GM18507 (cell line): ENCODE measurements at regions not wholly inside any gene's neighbourhood (a gene's known extent, or its start where the extent isn't known, plus 50 kb on each side); places are given as distances from the start of the nearest gene placed in this dataset.
A peak's percentile ranks its signal among the peaks of the same experiment; 100 is the strongest.

Experiments
- DNase-seq: peaks from one replicate; pipeline ENCODE4 v3.0.0; 2011; ENCODE audit warnings: low read depth; ENCODE audit not compliant: insufficient read length; ENCODE audit errors: extremely low spot score
- FAIRE-seq: peaks from 2 replicates; lab custom pipeline; 2011; peaks lifted over from hg19 to GRCh38; lab: Jason Lieb, UNC

DNA sequence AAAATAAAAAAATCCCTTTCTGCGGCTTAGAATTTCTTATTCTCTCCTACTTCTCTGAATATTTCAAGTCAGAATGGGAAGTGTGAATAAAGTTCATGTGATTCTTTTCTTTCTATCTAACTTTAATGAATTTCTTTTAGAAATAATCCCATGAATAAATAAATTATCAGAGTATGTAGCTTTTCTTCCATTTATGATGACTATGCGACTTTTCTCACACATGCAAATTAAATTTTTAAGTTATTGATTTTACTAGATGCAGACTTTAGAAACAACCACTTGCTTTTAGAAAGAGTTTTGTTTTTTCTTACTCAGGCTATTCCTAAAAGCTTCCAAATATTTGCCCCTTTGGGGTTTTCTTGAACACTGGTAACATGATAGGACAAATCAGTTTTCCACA lies 477.7 kb upstream of the AGTR1 start:
- no peak for DNase-seq
- FAIRE-seq: no peak

DNA sequence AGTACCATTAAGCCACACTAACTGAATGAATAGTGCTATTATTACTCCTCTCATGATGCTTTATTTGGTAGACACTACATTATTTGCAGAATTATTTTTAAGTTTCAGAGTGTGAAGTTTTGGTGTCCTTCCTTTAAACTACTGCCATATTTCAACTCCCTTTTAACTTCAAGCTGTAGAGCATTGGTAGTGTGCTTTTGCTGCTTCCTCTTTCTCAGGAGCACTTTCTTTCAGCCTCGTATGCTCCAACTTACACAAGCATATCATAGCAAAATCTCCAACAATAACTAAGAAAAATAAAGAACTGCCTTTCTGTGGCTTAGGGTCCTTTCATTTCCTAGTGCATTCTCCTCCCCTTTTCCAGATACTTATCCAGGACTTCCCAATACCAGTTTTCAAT lies 476.4 kb upstream of the AGTR1 start:
- DNase-seq: no peak
- no peak for FAIRE-seq

- FAIRE-seq (no peak), DNase-seq (no peak)
Measured at GRCh38 chr3:148223266-148223665, 474.4 kb upstream of the AGTR1 start.

DNA sequence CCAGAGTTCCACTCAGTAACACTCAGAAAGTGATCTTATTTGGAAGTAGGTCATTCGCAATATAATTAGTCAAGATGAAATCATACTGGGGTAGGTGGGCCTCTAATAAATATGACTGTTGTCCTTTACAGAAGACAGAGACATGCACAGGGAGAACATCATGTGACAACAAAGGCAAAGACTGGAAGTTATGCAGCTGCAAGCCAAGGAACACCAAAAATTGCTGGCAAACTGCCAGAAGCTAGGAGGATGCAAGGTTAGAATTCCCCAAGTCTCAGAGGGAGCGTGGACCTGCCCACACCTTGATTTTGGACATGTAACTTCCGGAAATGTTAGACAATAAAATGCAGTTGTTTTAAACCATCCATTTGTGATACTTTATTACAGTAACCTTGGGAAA lies 471.5 kb upstream of the AGTR1 start:
- FAIRE-seq: no peak

GRCh38 chr3:148227534-148227933 lies 470.2 kb upstream of the AGTR1 start:
- FAIRE-seq (no peak), DNase-seq (no peak)

More for the DNA sequence above, 471.5 kb upstream of the AGTR1 start:
- DNase-seq: no peak

GRCh38 chr3:148229107-148229506 lies 468.6 kb upstream of the AGTR1 start:
- DNase-seq (no peak), FAIRE-seq (peak; percentile 21)

DNA sequence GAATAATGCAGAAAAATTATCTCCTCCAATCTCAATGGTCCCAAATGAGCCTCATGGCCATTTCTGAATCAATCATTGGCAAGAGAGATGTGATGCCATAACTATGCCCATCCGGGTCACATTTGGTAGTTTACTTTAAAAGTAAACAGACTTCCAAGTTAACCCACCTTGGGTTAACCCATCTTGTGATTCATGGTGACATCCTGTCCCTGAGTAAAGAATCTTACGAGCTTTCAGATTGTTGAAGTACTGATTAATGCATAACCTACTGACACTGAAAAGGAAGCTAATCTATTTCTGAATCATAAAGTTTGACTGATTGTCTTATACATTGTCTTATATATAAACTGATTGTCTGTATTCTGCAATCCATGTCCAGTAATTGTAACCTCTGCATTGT lies 467.2 kb upstream of the AGTR1 start:
- FAIRE-seq (no peak), DNase-seq (no peak)

- no peak for FAIRE-seq
- DNase-seq: no peak
Measured at GRCh38 chr3:148232389-148232788, 465.3 kb upstream of the AGTR1 start.

DNA sequence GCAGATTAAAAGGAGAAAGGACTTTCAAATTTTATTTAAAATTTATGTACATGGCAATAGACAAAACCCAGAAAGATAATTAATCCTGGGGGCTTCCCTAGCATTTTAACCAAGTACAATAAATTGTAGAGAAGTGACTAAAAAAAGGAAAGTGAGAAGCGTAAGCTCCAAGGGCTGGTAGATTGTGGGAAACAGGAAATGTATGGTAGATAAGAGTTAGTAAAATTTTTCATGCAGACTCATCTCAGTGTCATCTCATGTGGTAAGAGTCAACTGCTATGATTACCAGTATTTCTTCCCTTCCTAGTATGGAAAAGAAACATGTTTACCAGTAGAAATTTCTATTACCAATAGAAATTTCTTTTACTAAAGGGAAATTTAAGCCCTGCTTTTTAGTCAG lies 464.3 kb upstream of the AGTR1 start:
- no peak for FAIRE-seq
- DNase-seq: no peak

- DNase-seq: no peak
- FAIRE-seq: no peak
Measured at GRCh38 chr3:148234536-148234935, 463.2 kb upstream of the AGTR1 start.

GRCh38 chr3:148235566-148235965 lies 462.1 kb upstream of the AGTR1 start:
- FAIRE-seq: no peak
- no peak for DNase-seq

DNA sequence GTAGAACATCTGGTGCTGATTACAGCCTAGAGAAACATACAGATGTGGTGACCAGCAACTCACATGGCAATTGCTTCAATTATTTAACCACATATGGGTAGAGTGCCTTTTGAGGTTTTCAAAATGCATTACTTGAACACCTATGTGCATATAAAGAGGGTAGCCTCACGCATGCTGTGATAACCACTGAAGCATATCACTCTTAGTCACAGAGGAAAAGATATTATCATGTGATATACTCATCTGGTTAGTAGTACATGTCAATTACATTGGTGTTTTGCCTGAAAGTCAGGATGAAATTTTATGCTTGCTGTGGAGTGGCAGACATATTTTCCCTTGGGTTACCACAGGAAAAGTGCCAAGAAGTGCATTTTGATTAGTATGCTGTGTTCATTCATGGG lies 459.3 kb upstream of the AGTR1 start:
- DNase-seq (no peak), FAIRE-seq (no peak)

GRCh38 chr3:148240351-148240750 lies 457.4 kb upstream of the AGTR1 start:
- DNase-seq (no peak), FAIRE-seq (no peak)

GRCh38 chr3:148243609-148244008 lies 454.1 kb upstream of the AGTR1 start:
- no peak for FAIRE-seq
- DNase-seq: no peak

GRCh38 chr3:148246291-148246923 lies 451.3 kb upstream of the AGTR1 start:
- no peak for DNase-seq
- no peak for FAIRE-seq

DNA sequence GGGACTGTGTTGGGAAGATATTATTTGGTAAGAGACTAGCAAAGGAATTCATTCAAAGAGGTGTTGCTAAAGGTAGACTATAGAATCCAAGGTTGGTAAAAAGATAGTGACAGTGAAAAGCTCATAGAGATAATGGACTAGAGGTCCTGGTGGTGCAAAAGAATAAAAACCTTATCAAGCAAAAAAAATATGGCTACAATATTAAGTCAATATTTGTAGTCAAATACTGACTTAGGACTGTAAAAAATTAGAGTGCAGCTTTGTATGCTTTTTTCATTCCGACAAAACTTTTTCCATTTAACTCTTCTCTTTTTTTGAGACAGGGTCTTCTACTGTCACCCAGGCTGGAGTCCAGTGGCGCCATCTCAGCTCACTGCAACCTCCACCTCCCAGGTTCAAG lies 444.0 kb upstream of the AGTR1 start:
- FAIRE-seq: no peak

DNA sequence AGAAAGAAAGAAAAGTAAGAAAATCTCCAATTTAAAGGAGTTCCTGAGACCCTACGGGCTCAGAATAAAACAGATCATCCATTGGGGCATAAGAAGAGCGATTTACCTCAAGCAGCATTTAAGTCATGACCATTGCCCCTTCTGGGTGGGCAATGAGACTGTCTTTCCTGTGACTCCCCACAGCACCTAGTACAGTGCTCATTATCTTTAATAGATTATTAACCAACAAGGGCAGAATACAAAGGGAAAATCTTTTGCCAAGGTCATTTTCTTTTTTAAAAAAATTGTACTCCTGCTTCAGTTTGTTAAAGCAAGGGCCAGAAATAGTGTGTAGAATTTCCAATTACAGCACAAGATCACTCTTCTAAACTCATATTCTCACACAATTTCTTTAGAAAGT lies 443.3 kb upstream of the AGTR1 start:
- no peak for DNase-seq
- no peak for FAIRE-seq

More for the DNA sequence above, 444.0 kb upstream of the AGTR1 start:
- no peak for DNase-seq

DNA sequence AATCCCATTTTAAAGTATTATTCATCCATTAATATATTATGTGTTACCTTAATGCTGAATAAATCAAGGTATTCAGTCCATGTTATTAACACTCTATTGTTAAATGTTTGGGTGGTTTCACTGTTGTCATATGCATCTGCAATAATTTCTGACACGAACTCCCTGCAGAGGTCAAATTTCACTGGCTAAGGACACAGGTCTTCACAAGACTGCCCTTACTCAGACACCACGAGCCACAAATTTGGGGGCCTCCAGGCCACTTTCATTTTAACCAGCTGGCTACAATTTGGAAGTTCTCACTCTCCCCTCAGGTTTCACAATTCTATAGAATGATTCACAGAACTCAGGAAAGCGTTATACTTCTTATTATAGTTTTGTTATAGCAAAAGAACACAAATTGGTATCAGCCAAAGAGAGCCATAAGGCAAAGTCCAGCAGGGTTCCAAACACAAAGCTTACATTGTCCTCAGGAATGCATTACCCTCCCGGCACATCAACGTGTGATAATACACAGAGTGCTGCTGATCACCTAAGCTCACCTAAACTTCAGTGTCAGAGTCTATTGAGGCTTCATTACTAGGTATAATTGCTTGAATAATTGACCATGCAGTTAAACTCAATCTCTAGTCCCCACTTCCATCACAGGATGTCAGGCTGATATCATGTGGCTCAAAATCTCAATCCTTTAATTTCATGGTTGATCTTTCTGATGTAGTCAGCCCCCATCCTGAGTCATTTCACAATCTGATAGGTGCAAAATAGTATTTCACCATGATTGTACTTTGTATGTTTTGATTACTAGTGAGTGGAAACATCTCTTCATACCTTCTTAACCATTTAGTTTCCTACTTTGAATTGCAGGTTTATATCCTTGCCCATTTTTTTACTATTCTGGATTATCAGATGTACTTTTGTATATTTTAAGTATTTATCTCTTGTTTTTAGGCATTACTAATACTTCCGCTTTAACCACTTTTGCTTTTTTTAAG lies 441.4 kb upstream of the AGTR1 start:
- no peak for DNase-seq
- no peak for FAIRE-seq

GRCh38 chr3:148262980-148263379 lies 434.7 kb upstream of the AGTR1 start:
- DNase-seq: no peak
- FAIRE-seq: no peak

DNA sequence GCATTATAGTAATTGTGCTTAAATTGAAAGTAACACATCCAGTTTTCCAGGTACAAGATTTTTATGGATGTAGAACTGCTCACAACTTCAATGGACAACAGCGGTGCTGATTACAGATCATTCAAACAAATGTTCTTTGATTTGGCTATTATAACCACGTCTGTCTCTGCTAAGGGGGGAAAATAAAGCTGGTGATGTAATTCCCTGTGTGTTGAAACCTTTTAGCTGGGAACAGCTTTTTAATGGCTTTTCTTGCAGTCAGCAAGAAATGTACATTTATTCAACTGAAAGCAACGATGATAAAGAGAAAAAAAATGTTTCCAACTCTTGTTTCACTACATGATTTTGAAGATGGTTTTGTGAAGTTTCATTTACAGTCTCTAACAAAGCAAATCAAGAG lies 431.9 kb upstream of the AGTR1 start:
- no peak for FAIRE-seq
- no peak for DNase-seq

- DNase-seq: no peak
- FAIRE-seq: no peak
Measured at GRCh38 chr3:148266341-148266740, 431.4 kb upstream of the AGTR1 start.
